GM18907 (cell line): ENCODE measurements at regions not wholly inside any gene's neighbourhood (a gene's known extent, or its start where the extent isn't known, plus 50 kb on each side); places are given as distances from the start of the nearest gene placed in this dataset.

Source experiments
- ATAC-seq: cut with Tn5 transposase; IDR thresholded peaks from one replicate; pipeline ENCODE4 v1.9.1; 2021; ENCODE audit warnings: mild to moderate bottlenecking, moderate library complexity; ENCODE audit not compliant: unreplicated experiment

- no peak for ATAC-seq
Measured at GRCh38 chr13:22563272-22563671, 617.5 kb upstream of the SGCG start.

- no peak for ATAC-seq
Measured at GRCh38 chr13:22569811-22570210, 611.0 kb upstream of the SGCG start.

GRCh38 chr13:22589880-22590279 is 590.9 kb upstream of the SGCG start:
- ATAC-seq = no peak

GRCh38 chr13:22592515-22592914 is 588.3 kb upstream of the SGCG start:
- no peak for ATAC-seq

GRCh38 chr13:22594041-22594440 is 586.7 kb upstream of the SGCG start:
- ATAC-seq = no peak

- ATAC-seq = no peak
Measured at GRCh38 chr13:22596171-22596863, 584.5 kb upstream of the SGCG start.

- no peak for ATAC-seq
Measured at GRCh38 chr13:22599156-22599555, 581.6 kb upstream of the SGCG start.

- no peak for ATAC-seq
Measured at GRCh38 chr13:22618002-22618401, 562.8 kb upstream of the SGCG start.

GRCh38 chr13:22625691-22626090 is 555.1 kb upstream of the SGCG start:
- ATAC-seq = no peak

- no peak for ATAC-seq
Measured at GRCh38 chr13:22629374-22629773, 551.4 kb upstream of the SGCG start.

GRCh38 chr13:22642088-22642487 is 538.7 kb upstream of the SGCG start:
- ATAC-seq = no peak

- ATAC-seq = no peak
Measured at GRCh38 chr13:22644941-22645340, 535.8 kb upstream of the SGCG start.

GRCh38 chr13:22647156-22647850 is 533.5 kb upstream of the SGCG start:
- no peak for ATAC-seq

GRCh38 chr13:22648320-22648801 is 532.4 kb upstream of the SGCG start:
- ATAC-seq = no peak

GRCh38 chr13:22652796-22653195 is 528.0 kb upstream of the SGCG start:
- ATAC-seq = no peak

- no peak for ATAC-seq
Measured at GRCh38 chr13:22653866-22654265, 526.9 kb upstream of the SGCG start.

- ATAC-seq = no peak
Measured at GRCh38 chr13:22655106-22655852, 525.5 kb upstream of the SGCG start.

GRCh38 chr13:22662771-22663170 is 518.0 kb upstream of the SGCG start:
- no peak for ATAC-seq

GRCh38 chr13:22665506-22665905 is 515.3 kb upstream of the SGCG start:
- no peak for ATAC-seq

GRCh38 chr13:22690756-22691155 is 490.0 kb upstream of the SGCG start:
- no peak for ATAC-seq

GRCh38 chr13:22693691-22694090 is 487.1 kb upstream of the SGCG start:
- no peak for ATAC-seq

GRCh38 chr13:22696433-22696832 is 484.3 kb upstream of the SGCG start:
- no peak for ATAC-seq
